Trophoblast cell (in vitro differentiated cells and primary cell): ENCODE measurements at regions not wholly inside any gene's neighbourhood (a gene's known extent, or its start where the extent isn't known, plus 50 kb on each side); places are given as distances from the start of the nearest gene placed in this dataset.

Experiments used
- DNase-seq, 2 donors: peaks; one replicate each; pipeline ENCODE4 v3.0.0-alpha.2; 2016
- H2AFZ ChIP-seq: 2 replicates; pipeline ENCODE4 v1.6.1; 2013; ENCODE audit warnings: low read length, moderate library complexity, mild to moderate bottlenecking; ENCODE audit not compliant: insufficient read depth, poor library complexity
- H2AK5ac ChIP-seq: 2 replicates; pipeline ENCODE4 v1.6.1; 2013; ENCODE audit warnings: mild to moderate bottlenecking, low read length
- H2BK120ac ChIP-seq: 2 replicates; pipeline ENCODE4 v1.6.1; 2013; ENCODE audit warnings: low read length, mild to moderate bottlenecking, moderate library complexity; ENCODE audit not compliant: insufficient read depth, poor library complexity
- H2BK12ac ChIP-seq: 2 replicates; pipeline ENCODE4 v1.6.1; 2013; ENCODE audit warnings: mild to moderate bottlenecking, low read length, moderate library complexity
- H2BK5ac ChIP-seq: 2 replicates; pipeline ENCODE4 v1.6.1; 2013; ENCODE audit warnings: low read length, low read depth, moderate library complexity, mild to moderate bottlenecking; ENCODE audit not compliant: poor library complexity
- H3K14ac ChIP-seq: 2 replicates; pipeline ENCODE4 v1.6.1; 2013; ENCODE audit warnings: mild to moderate bottlenecking, low read length
- H3K18ac ChIP-seq: 2 replicates; pipeline ENCODE4 v1.6.1; 2013; ENCODE audit warnings: mild to moderate bottlenecking, low read length
- H3K23ac ChIP-seq: 2 replicates; pipeline ENCODE4 v1.6.1; 2013; ENCODE audit warnings: low read length
- H3K27ac ChIP-seq: 2 replicates; pipeline ENCODE4 v1.5.1; 2013; ENCODE audit warnings: low read depth, mild to moderate bottlenecking, inconsistent platforms, low read length, moderate library complexity
- H3K27me3 ChIP-seq: 2 replicates; pipeline ENCODE4 v1.6.1; 2013; ENCODE audit warnings: inconsistent platforms, mild to moderate bottlenecking, low read length, moderate library complexity; ENCODE audit not compliant: insufficient read depth
- H3K36me3 ChIP-seq, 2 experiments: 1 replicate in 1 of 2; 2 replicates in 1 of 2; pipeline ENCODE4 v1.6.1; 2013; ENCODE audit warnings: low read length in 2 of 2, mild to moderate bottlenecking in 2 of 2, moderate library complexity in 1 of 2; ENCODE audit not compliant: insufficient read depth in 2 of 2, control insufficient read depth in 1 of 2
- H3K4ac ChIP-seq: 2 replicates; pipeline ENCODE4 v1.6.1; 2013; ENCODE audit warnings: low read depth, mild to moderate bottlenecking, low read length, moderate library complexity
- H3K4me1 ChIP-seq, 2 experiments: 1 replicate in 1 of 2; 2 replicates in 1 of 2; pipeline ENCODE4 v1.6.1; 2013; ENCODE audit warnings: low read length in 2 of 2, mild to moderate bottlenecking in 2 of 2, moderate library complexity in 1 of 2; ENCODE audit not compliant: insufficient read depth in 2 of 2, control insufficient read depth in 1 of 2
- H3K4me2 ChIP-seq: 2 replicates; pipeline ENCODE4 v1.6.1; 2013; ENCODE audit warnings: inconsistent platforms, mild to moderate bottlenecking, low read length, moderate library complexity
- H3K4me3 ChIP-seq: 2 replicates; pipeline ENCODE4 v1.5.1; 2013; ENCODE audit warnings: mild to moderate bottlenecking, low read depth, low read length, inconsistent platforms
- H3K79me1 ChIP-seq: one replicate; pipeline ENCODE4 v1.6.1; 2013; ENCODE audit warnings: low read length
- H3K79me2 ChIP-seq: 2 replicates; pipeline ENCODE4 v1.6.1; 2013; ENCODE audit warnings: low read length, mild to moderate bottlenecking; ENCODE audit not compliant: control insufficient read depth, insufficient read depth, poor library complexity
- H3K9ac ChIP-seq: 2 replicates; pipeline ENCODE4 v1.6.1; 2013; ENCODE audit warnings: mild to moderate bottlenecking, low read length
- H3K9me3 ChIP-seq: 2 replicates; pipeline ENCODE4 v1.6.1; 2013; ENCODE audit warnings: low read depth, mild to moderate bottlenecking, control low read depth, inconsistent platforms, low read length; ENCODE audit not compliant: insufficient read depth
- H4K12ac ChIP-seq: 2 replicates; pipeline ENCODE4 v1.6.1; 2013; ENCODE audit warnings: low read depth, mild to moderate bottlenecking, low read length, moderate library complexity
- H4K8ac ChIP-seq: 2 replicates; pipeline ENCODE4 v1.6.1; 2013; ENCODE audit warnings: low read depth, mild to moderate bottlenecking, low read length, moderate library complexity
- H4K91ac ChIP-seq: one replicate; pipeline ENCODE4 v1.6.1; 2013; ENCODE audit warnings: low read depth, mild to moderate bottlenecking, low read length, moderate library complexity
- WGBS: extraction: QIAGEN DNeasy Blood & Tissue Kit; methylation state at CpG from one replicate; pipeline ENCODE4 v1.1.7; 2013; ENCODE audit warnings: missing lambda C conversion rate; ENCODE audit not compliant: insufficient read length, insufficient coverage; ENCODE audit errors: extremely low coverage; 5-methylcytosine and 5-hydroxymethylcytosine counted together

DNA sequence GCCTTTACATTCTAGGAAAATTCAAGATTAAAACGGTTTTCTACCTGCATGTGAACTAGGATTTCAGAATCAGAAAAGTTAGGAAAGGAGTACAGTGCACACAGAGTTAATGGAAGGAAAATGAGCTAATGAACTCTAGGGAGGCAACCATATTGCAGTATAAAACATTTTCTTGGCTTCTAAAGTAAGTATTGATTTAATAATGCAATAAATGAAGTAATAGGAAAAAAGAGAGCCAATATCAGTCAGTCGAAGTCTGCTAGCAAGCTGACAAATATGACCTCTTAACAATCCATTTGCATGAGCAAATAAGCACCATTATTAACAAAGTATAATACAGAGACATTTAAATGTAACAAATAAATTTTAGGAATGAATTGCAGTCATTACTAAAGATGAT, 80.2 kb upstream of the COL3A1 start:
- Histone ChIP-seq H2BK120ac (no peak overlapping the region), H3K4me2 (no peak overlapping the region), H3K27ac (no peak overlapping the region), H3K4me1 (no peaks in the 10 kb centered on the region), H3K9me3 (peaks cover 3% of the 10 kb centered on the region), H3K36me3 (no peaks in the 10 kb centered on the region), H2AFZ (no peak overlapping the region), H3K18ac (no peak overlapping the region), H3K14ac (no peak overlapping the region), H3K79me2 (no peaks in the 10 kb centered on the region), H2BK5ac (no peak overlapping the region), H3K4ac (no peak overlapping the region), H2AK5ac (no peak overlapping the region), H4K8ac (no peak overlapping the region), H3K79me1 (no peaks in the 10 kb centered on the region), H4K12ac (no peak overlapping the region), H2BK12ac (no peak overlapping the region), H3K27me3 (no peaks in the 10 kb centered on the region), H4K91ac (no peak overlapping the region), H3K4me3 (no peak overlapping the region), H3K9ac (no peak overlapping the region), H3K23ac (no peak overlapping the region)
- WGBS, result no CpG with 5 or more reads among the region's 2 CpGs
- no peak for DNase-seq

DNA sequence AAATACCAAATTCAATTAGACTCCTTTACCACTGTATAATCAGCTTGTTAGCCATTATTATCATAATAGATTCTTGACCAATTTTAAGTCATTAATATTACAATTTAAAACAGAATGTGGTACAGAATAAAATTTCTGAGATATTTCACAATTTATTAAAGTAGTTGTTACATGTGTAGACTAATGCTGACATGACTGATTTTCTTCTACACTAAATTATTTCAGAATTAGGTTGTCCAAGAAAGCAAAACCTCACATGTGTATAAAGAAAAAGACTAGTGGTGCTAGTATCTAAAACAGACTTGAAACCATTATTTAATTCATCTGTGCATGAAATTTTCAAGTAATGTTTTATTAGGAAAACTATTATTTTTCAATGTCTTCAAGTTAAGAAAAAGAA, 79.2 kb upstream of the COL3A1 start:
- peaks cover 3% of the 10 kb centered on the region for H3K9me3 ChIP-seq
- no peak overlapping the region for H3K9ac ChIP-seq
- no peaks in the 10 kb centered on the region for H3K79me1 ChIP-seq
- H3K27ac ChIP-seq, result no peak overlapping the region
- no peak overlapping the region for H2BK120ac ChIP-seq
- no peak overlapping the region for H4K12ac ChIP-seq
- H3K18ac ChIP-seq, result no peak overlapping the region
- H2BK5ac ChIP-seq, result no peak overlapping the region
- no peak overlapping the region for H2AFZ ChIP-seq
- H3K23ac ChIP-seq, result no peak overlapping the region
- no peak overlapping the region for H2AK5ac ChIP-seq
- no peak overlapping the region for H2BK12ac ChIP-seq
- H3K36me3 ChIP-seq, result no peaks in the 10 kb centered on the region
- H4K8ac ChIP-seq, result no peak overlapping the region
- no peak overlapping the region for H3K4me2 ChIP-seq
- DNase-seq, result no peak
- no peak overlapping the region for H3K14ac ChIP-seq
- no peaks in the 10 kb centered on the region for H3K79me2 ChIP-seq
- H3K4me1 ChIP-seq, result no peaks in the 10 kb centered on the region
- no peak overlapping the region for H3K4ac ChIP-seq
- H4K91ac ChIP-seq, result no peak overlapping the region
- no peak overlapping the region for H3K4me3 ChIP-seq
- no peaks in the 10 kb centered on the region for H3K27me3 ChIP-seq

DNA sequence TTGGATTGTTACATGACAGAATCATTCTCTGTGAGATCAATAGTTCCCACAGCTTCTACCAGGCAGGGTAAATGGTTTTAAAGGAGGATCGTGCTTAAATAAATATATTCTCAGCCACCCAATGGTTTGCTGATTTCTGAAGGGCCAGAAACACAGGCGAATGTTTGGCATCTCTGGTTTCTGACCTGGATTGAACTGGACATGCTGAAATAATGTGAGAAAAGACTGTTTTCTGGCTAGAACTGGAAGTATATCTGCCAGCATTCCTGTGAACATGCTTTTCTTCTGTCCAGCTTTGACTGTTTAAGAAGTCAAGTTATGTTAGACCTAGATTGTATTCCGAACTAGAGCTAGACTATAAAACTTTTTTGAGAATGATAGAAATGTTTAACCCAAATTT, 77.1 kb upstream of the COL3A1 start:
- Histone ChIP-seq H3K4me1 (no peaks in the 10 kb centered on the region), H2BK120ac (no peak overlapping the region), H3K27ac (no peak overlapping the region), H3K79me1 (no peaks in the 10 kb centered on the region), H4K12ac (no peak overlapping the region), H2AFZ (no peak overlapping the region), H3K14ac (no peak overlapping the region), H2BK5ac (no peak overlapping the region), H3K9me3 (no peaks in the 10 kb centered on the region), H3K9ac (no peak overlapping the region), H3K4me2 (no peak overlapping the region), H3K4me3 (no peak overlapping the region), H3K4ac (no peak overlapping the region), H2AK5ac (no peak overlapping the region), H3K27me3 (no peaks in the 10 kb centered on the region), H3K18ac (no peak overlapping the region), H4K91ac (no peak overlapping the region), H3K36me3 (no peaks in the 10 kb centered on the region), H2BK12ac (no peak overlapping the region), H4K8ac (no peak overlapping the region), H3K79me2 (no peaks in the 10 kb centered on the region), H3K23ac (no peak overlapping the region)
- no CpG with 5 or more reads among the region's 3 CpGs for WGBS
- no peak for DNase-seq

DNA sequence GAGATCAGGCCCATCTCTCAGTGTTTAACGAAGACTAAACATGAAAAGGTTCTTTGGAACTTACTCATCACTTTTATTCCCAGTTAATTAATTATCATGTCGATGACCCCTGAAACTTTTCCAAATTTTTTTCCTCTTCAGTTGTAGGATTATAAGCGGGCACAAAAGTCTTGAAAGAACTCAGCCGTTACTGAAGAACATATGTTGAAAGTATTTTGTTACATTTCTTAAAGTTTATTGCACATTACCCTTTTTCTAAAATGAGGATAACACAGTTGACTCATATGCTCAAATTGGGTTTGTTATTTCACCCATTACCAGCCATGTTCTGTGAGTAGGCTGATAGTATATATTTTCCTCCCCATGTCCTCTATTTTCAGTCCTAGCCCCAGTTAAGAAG, 75.9 kb upstream of the COL3A1 start:
- Histone ChIP-seq H4K8ac (no peak overlapping the region), H3K4me3 (no peak overlapping the region), H3K4ac (no peak overlapping the region), H2AK5ac (no peak overlapping the region), H4K91ac (no peak overlapping the region), H4K12ac (no peak overlapping the region), H2AFZ (no peak overlapping the region), H3K79me1 (peaks cover 2% of the 10 kb centered on the region), H3K27me3 (no peaks in the 10 kb centered on the region), H3K4me2 (no peak overlapping the region), H3K79me2 (no peaks in the 10 kb centered on the region), H3K4me1 (peaks cover 2 to 3% of the 10 kb centered on the region in 2 experiments), H2BK5ac (no peak overlapping the region), H3K9me3 (no peaks in the 10 kb centered on the region), H3K18ac (no peak overlapping the region), H3K14ac (no peak overlapping the region), H2BK12ac (no peak overlapping the region), H2BK120ac (no peak overlapping the region), H3K23ac (no peak overlapping the region), H3K27ac (no peak overlapping the region), H3K36me3 (no peaks in the 10 kb centered on the region), H3K9ac (no peak overlapping the region)
- no CpG with 5 or more reads among the region's 4 CpGs for WGBS
- no peak for DNase-seq
